IMR-90 (cell line): ENCODE measurements at regions not wholly inside any gene's neighbourhood (a gene's known extent, or its start where the extent isn't known, plus 50 kb on each side); places are given as distances from the start of the nearest gene placed in this dataset.

Source experiments
- BHLHE40 ChIP-seq: fragments of 150-350 bp; IDR thresholded peaks from 2 replicates; pipeline ENCODE4 v1.6.1; 2016; ENCODE audit warnings: mild to moderate bottlenecking, low read depth, low read length
- CEBPB ChIP-seq: IDR thresholded peaks from 2 replicates; pipeline ENCODE4 v1.6.1; 2012; ENCODE audit warnings: low read depth, low read length, improper control_type of control experiment
- CHD1 ChIP-seq: IDR thresholded peaks from 2 replicates; pipeline ENCODE4 v1.6.1; 2012; ENCODE audit warnings: low read depth, low read length, improper control_type of control experiment
- CTCF ChIP-seq: conservative IDR thresholded peaks from 2 replicates; pipeline ENCODE4 v1.5.1; 2012; ENCODE audit warnings: mild to moderate bottlenecking, low read depth, low read length, improper control_type of control experiment
- ELK1 ChIP-seq: fragments of 150-350 bp; IDR thresholded peaks from 2 replicates; pipeline ENCODE4 v1.6.1; 2016; ENCODE audit warnings: low read depth, mild to moderate bottlenecking, low read length, moderate library complexity, borderline replicate concordance
- FOS ChIP-seq: fragments of 150-350 bp; IDR thresholded peaks from 2 replicates; pipeline ENCODE4 v1.6.1; 2016; ENCODE audit warnings: low read depth, low read length
- MAFK ChIP-seq: IDR thresholded peaks from 2 replicates; pipeline ENCODE4 v1.6.1; 2012; ENCODE audit warnings: low read depth, low read length, improper control_type of control experiment
- NFE2L2 ChIP-seq: fragments of 150-350 bp; IDR thresholded peaks from 2 replicates; pipeline ENCODE4 v1.6.1; 2016; ENCODE audit warnings: low read depth, mild to moderate bottlenecking, low read length
- POLR2A ChIP-seq: IDR thresholded peaks from 2 replicates; pipeline ENCODE4 v1.6.1; 2012; ENCODE audit warnings: mild to moderate bottlenecking, low read depth, low read length
- RFX5 ChIP-seq: IDR thresholded peaks from 2 replicates; pipeline ENCODE4 v1.8.0; 2012; ENCODE audit warnings: low read depth, mild to moderate bottlenecking, low read length, moderate library complexity
- SMC3 ChIP-seq: fragments of 150-350 bp; IDR thresholded peaks from 2 replicates; pipeline ENCODE4 v1.6.1; 2016; ENCODE audit warnings: low read depth, mild to moderate bottlenecking, antibody characterized with exemption, low read length, moderate library complexity
- USF2 ChIP-seq: fragments of 150-350 bp; IDR thresholded peaks from 2 replicates; pipeline ENCODE4 v1.6.1; 2017; ENCODE audit warnings: mild to moderate bottlenecking, antibody characterized with exemption, low read length, low read depth

- TF ChIP-seq CTCF (no peak), SMC3 (no peak), POLR2A (no peak), FOS (no peak), RFX5 (no peak), CEBPB (no peak), MAFK (no peak), ELK1 (no peak), CHD1 (no peak), USF2 (no peak), BHLHE40 (no peak), NFE2L2 (no peak)
Measured at GRCh38 chrX:96407981-96408380, 276.7 kb upstream of the DIAPH2 start.
